Activated T-helper 17 cell treated with anti-CD3 and anti-CD28 coated beads, Interleukin-2, amount 50 U/mL, for 72 hours (primary cell): ENCODE measurements at regions not wholly inside any gene's neighbourhood (a gene's known extent, or its start where the extent isn't known, plus 50 kb on each side); places are given as distances from the start of the nearest gene placed in this dataset.

Experiments used
- ATAC-seq: fragments of 150-1000 bp; cut with Tn5 transposase; replicated peaks from 2 replicates; pipeline ENCODE4 v1.10.0; 2021; ENCODE audit warnings: mild to moderate bottlenecking, moderate library complexity
- H3K27ac Mint-ChIP-seq: one replicate; pipeline ENCODE4 v1.8.0; 2022; ENCODE audit warnings: mixed read lengths
- H3K27me3 Mint-ChIP-seq: one replicate; pipeline ENCODE4 v1.8.0; 2022; ENCODE audit warnings: mixed read lengths
- H3K36me3 Mint-ChIP-seq: one replicate; pipeline ENCODE4 v1.8.0; 2022; ENCODE audit warnings: low read depth, mild to moderate bottlenecking, mixed read lengths
- H3K4me1 Mint-ChIP-seq: one replicate; pipeline ENCODE4 v1.8.0; 2022; ENCODE audit warnings: mixed read lengths
- H3K4me3 Mint-ChIP-seq: one replicate; pipeline ENCODE4 v1.8.0; 2022; ENCODE audit warnings: mild to moderate bottlenecking, mixed read lengths
- H3K9me3 Mint-ChIP-seq: one replicate; pipeline ENCODE4 v1.8.0; 2022; ENCODE audit warnings: mixed read lengths

DNA sequence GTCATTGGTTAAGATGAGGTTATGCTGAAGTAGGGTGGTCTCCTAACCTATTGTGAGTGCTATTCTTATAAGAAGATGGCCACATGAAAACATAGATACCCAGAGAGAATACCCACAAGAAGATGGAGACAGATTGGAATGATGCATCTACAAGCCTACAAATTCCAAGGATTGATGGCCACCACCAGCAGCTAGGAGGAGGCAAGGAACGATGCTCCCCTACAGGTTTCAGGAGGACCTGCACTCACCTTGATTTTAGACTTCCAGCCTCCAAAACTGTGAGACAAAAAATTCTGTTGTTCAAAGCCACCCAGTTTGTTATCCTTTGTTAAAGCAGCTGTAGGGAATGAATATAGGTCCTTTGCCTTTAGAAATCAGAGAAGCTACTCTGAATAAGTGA lies 227.4 kb downstream of the NEDD1 start:
- H3K27ac Mint-ChIP-seq: no peak overlapping the region
- peaks cover 17% of the 10 kb centered on the region for H3K27me3 Mint-ChIP-seq
- H3K4me1 Mint-ChIP-seq: no peaks in the 10 kb centered on the region
- H3K4me3 Mint-ChIP-seq: no peak overlapping the region
- no peak for ATAC-seq
- no peaks in the 10 kb centered on the region for H3K9me3 Mint-ChIP-seq
- H3K36me3 Mint-ChIP-seq: no peaks in the 10 kb centered on the region

DNA sequence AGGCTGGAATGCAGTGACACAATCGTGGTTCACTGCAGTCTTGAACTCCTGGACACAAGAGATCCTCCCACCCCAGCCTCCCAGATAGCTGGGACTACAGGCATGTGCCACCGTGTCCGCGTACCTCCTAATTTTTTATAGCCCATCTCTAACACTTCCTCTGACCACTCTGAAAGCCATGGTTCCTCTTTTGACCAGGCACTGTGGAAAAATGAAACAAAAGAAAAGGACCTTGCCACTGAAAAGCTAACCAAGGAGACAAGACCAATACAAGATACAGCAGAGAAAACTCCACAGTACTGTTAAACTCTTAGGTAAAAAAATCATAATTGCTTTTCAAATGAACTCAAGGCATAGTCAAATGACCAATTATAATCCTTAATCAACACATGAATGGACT lies 233.3 kb downstream of the NEDD1 start:
- H3K4me3 Mint-ChIP-seq: no peak overlapping the region
- H3K27ac Mint-ChIP-seq: no peak overlapping the region
- no peaks in the 10 kb centered on the region for H3K9me3 Mint-ChIP-seq
- H3K36me3 Mint-ChIP-seq: no peaks in the 10 kb centered on the region
- ATAC-seq: no peak
- H3K27me3 Mint-ChIP-seq: peaks cover 29% of the 10 kb centered on the region
- H3K4me1 Mint-ChIP-seq: no peaks in the 10 kb centered on the region

DNA sequence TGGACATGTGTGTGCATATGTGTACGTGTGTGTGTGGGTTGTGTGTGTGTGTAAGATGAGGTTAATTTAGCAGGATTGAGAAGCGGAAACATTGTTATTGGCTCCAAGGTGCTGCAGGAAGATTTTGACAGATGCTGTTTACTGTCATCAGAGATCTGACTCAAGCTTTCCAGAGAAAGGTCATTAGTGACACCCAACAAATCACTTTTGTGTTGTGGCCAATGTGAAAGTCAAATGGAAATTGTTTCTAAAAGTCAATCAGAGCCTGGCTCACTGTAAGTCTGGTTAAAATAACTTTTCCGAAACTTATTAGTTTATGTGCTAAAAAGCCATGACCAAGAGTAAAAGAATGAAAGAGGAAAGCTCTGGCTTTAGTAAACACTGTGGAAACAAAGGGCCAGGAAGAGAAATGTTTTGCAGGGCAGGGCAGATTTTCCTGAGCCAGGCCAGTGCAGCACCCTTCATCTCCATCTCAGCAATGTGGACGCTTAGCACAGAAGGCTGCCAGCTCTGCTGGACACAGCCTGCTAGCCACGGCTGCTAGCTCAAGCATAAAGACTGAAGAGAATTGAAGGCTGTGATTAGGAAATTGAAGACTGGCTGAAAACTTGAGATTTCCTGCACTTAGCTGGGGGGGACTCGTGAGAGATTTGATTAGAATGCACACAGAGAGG lies 235.8 kb downstream of the NEDD1 start:
- Mint-ChIP-seq H3K27me3 (peaks cover 27% of the 10 kb centered on the region), H3K4me3 (no peak overlapping the region), H3K27ac (no peak overlapping the region), H3K9me3 (no peaks in the 10 kb centered on the region), H3K4me1 (no peaks in the 10 kb centered on the region), H3K36me3 (no peaks in the 10 kb centered on the region)
- no peak for ATAC-seq

DNA sequence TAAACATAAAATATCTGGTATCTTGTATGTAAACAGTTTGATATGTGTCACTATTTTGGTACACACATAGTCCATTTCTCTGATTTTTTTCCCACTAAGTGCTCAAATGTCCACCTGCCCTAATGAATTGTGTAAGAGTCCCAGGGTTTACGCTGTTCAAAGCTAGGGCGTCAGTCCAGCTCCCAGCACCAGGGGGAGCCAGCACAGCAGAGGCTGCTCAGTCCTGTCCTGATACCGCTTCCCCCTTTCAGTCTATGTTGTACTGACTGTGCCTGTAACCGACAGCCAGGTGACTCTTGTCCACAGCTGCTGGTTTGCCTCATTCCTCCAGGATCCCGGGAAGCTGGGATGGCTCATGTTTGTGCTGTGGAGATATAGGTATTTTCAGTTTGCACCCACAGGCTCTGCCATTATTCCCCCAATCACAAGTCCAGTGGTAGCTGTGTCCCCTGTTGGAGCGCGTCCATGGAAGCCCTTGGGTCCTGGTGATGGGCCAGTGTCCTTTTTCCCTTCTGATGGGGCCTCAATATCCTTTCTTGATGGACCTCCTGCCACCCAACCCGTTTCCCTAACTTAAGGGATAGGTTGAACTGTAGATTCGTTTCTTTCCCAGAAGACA lies 242.0 kb downstream of the NEDD1 start:
- peak; percentile 81 for ATAC-seq
- H3K27me3 Mint-ChIP-seq: peaks cover 11% of the 10 kb centered on the region

DNA sequence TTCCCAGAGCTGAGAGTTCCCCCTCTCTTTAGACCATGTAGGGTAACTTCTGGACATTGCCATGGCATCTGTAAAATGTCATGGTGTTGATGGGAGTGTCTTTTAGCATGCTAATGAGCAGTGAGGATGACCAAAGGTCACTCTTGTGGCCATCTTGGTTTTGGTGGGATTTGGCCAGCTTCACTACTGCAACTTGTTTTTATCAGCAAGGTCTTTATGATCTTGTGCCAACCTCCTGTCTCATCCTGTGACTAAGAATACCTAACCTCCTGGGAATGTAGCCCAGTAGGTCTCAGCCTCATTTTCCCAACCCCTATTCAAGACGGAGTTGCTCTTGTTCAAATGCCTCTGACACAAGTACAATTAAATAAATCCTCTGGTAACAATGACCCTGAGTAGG lies 244.4 kb downstream of the NEDD1 start:
- H3K9me3 Mint-ChIP-seq: no peaks in the 10 kb centered on the region
- H3K4me3 Mint-ChIP-seq: no peak overlapping the region
- no peak for ATAC-seq
- H3K27ac Mint-ChIP-seq: no peak overlapping the region
- no peaks in the 10 kb centered on the region for H3K36me3 Mint-ChIP-seq
- peaks cover 5% of the 10 kb centered on the region for H3K27me3 Mint-ChIP-seq
- H3K4me1 Mint-ChIP-seq: no peaks in the 10 kb centered on the region

More for the DNA sequence above, 242.0 kb downstream of the NEDD1 start:
- H3K36me3 Mint-ChIP-seq: no peaks in the 10 kb centered on the region
- no peaks in the 10 kb centered on the region for H3K4me1 Mint-ChIP-seq
- no peak overlapping the region for H3K4me3 Mint-ChIP-seq
- H3K27ac Mint-ChIP-seq: no peak overlapping the region
- H3K9me3 Mint-ChIP-seq: no peaks in the 10 kb centered on the region

DNA sequence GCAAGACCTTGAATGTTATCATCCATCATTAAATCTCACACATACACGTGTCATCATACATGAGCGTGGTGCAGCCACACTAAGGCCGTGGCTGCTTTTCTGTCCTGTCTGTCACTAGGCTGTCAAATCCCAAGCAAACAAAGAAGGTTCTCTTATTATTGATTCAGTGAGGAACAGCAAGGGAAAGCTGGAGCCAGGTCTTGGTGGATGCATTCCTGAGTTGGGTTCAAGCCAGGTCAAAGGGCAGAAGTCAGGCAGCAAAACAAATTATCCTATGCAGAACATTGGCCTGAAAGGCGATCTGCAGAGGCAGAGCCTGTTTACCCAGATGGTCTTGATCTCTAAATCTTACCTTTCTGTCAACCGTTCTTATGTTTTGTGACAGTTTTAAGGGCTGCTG lies 252.3 kb downstream of the NEDD1 start:
- Mint-ChIP-seq H3K36me3 (no peaks in the 10 kb centered on the region), H3K4me1 (no peaks in the 10 kb centered on the region), H3K27me3 (peaks cover 3% of the 10 kb centered on the region), H3K4me3 (no peak overlapping the region), H3K27ac (no peak overlapping the region), H3K9me3 (no peaks in the 10 kb centered on the region)
- ATAC-seq: no peak

DNA sequence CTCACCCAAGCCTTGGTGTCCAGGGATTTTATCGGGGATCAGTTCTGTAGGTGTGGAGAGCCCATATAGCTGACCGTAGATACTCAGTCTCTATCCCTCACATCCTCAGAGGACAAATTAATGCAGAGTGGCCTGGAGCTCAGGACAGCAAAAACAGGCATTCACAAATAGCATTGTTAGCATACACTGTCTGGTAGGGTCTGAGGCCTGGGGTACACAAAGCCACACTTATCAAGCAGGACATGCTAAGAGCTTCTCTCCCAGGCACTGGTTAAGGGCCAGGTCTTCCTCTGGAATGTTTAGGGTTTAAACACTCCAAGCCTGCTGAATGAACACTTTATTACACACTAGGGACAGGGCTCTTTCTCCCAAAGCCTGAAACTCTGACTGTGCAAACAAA lies 253.2 kb downstream of the NEDD1 start:
- Mint-ChIP-seq H3K9me3 (no peaks in the 10 kb centered on the region), H3K27me3 (peaks cover 3% of the 10 kb centered on the region), H3K27ac (no peak overlapping the region), H3K4me3 (no peak overlapping the region), H3K4me1 (no peaks in the 10 kb centered on the region), H3K36me3 (no peaks in the 10 kb centered on the region)
- no peak for ATAC-seq

DNA sequence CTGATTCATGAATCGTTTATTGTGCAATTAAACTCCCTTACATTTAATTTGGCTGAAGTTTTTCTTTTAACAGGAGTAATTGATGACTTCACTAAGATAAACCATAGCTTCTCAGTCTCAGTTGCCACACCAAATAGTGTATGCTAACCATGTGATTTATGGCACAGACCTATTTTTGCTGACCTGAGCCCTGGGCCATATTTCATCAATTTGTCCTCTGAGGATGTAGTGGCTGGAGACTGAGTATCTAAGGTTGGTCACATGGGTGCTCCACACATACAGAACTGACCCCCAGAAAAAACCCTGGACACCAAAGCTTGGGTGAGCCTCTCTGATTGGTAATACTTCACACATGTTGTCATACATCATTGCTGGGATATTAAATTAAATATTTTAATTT lies 255.1 kb downstream of the NEDD1 start:
- Mint-ChIP-seq H3K27me3 (peaks cover 3% of the 10 kb centered on the region), H3K9me3 (no peaks in the 10 kb centered on the region), H3K27ac (no peak overlapping the region), H3K4me3 (no peak overlapping the region), H3K36me3 (no peaks in the 10 kb centered on the region), H3K4me1 (no peaks in the 10 kb centered on the region)
- no peak for ATAC-seq

DNA sequence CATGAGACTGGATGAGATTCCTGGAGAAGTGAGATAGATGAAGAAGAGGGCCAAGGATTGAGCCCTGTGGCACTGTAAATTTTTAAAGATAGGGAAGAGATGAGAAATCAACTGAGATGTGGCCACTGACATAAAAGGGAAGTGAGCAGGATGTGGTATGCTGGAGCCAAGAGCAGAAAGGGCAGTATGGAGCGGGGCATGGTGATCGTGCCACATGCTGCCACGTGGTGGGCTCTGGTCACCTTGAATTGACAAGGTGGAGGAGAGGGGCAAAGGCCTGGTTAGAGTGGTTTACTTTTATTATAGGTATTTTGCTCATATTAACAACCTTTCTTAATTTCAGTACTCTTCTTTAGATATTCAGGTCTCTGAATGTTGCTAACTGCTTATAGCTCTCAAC lies 257.9 kb downstream of the NEDD1 start:
- Mint-ChIP-seq H3K4me1 (no peaks in the 10 kb centered on the region), H3K9me3 (no peaks in the 10 kb centered on the region), H3K4me3 (no peak overlapping the region), H3K36me3 (no peaks in the 10 kb centered on the region), H3K27me3 (peaks cover 7% of the 10 kb centered on the region), H3K27ac (no peak overlapping the region)
- no peak for ATAC-seq

DNA sequence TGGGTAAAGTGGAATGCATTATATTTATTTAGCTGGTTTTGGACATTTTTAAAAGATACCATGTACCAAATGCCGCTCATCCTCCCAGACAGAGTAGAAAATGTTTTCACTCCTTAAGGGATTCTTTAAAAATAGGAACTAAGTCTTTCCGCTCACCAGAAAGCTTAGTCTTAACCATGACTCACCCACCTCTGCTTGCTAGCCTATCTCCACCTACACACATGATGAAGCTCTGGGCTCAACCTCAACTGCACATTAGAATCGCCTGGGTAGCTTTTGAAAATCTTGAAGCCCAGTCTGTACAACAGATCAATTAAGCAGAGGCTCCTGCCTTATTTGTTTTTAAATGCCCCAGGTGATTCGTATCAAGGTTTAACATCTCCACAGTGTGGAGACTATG lies 260.5 kb downstream of the NEDD1 start:
- Mint-ChIP-seq H3K9me3 (no peaks in the 10 kb centered on the region), H3K27me3 (peaks cover 7% of the 10 kb centered on the region), H3K4me3 (no peak overlapping the region), H3K4me1 (no peaks in the 10 kb centered on the region), H3K27ac (no peak overlapping the region), H3K36me3 (no peaks in the 10 kb centered on the region)
- peak; percentile 52 for ATAC-seq

DNA sequence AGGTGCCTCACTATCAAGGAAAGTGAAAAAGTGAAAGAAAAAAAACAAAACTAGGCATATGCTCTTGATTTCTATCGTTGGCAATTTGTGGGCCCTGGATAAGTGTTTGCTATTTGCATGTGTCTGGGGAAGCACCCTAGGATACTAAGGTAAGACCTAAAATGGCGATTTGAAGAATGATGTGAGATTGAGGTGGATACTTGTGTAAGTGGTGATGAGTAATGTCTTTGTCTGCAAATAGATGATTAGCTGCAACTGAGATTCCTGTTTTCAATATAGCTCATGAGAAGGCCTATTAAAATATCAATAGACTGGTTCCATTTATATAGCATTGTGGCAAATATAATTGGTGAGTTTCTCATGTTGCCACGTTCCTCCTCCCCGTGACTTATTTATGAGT lies 261.7 kb downstream of the NEDD1 start:
- peak; percentile 34 for ATAC-seq
- peaks cover 7% of the 10 kb centered on the region for H3K27me3 Mint-ChIP-seq
- no peak overlapping the region for H3K27ac Mint-ChIP-seq
- no peaks in the 10 kb centered on the region for H3K9me3 Mint-ChIP-seq
- H3K36me3 Mint-ChIP-seq: no peaks in the 10 kb centered on the region
- no peaks in the 10 kb centered on the region for H3K4me1 Mint-ChIP-seq
- no peak overlapping the region for H3K4me3 Mint-ChIP-seq

DNA sequence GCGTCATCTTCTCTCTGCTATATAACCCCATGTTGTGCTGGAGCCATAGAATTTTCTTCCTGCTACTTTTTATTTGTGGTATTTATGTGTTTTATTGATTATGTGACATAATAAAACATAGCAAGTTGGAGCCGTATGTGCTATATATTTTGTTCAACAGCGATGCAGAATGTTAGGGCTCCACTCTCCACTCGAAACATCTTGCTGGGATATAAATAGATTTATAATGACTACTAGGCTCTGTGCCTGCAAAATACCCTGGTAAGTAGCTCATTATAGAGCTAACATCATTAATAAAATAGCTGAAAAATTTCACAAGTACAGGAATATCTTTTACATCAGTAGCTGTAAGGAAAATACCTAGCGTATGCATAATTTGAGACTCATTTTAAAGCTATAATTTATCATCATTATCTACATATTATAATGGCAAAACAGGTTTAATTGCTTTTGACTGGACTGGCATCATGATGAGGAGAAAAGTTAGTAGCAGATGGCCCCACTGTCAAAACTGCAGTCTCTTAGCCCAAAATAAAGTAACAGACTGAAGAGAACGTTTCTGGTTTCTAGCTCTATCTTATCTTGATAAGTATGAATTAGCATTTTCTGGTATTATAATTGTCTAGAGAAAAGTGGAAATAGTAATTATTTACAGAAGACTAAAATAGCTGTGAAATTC lies 263.0 kb downstream of the NEDD1 start:
- ATAC-seq: no peak
- no peaks in the 10 kb centered on the region for H3K36me3 Mint-ChIP-seq
- H3K4me3 Mint-ChIP-seq: no peak overlapping the region

DNA sequence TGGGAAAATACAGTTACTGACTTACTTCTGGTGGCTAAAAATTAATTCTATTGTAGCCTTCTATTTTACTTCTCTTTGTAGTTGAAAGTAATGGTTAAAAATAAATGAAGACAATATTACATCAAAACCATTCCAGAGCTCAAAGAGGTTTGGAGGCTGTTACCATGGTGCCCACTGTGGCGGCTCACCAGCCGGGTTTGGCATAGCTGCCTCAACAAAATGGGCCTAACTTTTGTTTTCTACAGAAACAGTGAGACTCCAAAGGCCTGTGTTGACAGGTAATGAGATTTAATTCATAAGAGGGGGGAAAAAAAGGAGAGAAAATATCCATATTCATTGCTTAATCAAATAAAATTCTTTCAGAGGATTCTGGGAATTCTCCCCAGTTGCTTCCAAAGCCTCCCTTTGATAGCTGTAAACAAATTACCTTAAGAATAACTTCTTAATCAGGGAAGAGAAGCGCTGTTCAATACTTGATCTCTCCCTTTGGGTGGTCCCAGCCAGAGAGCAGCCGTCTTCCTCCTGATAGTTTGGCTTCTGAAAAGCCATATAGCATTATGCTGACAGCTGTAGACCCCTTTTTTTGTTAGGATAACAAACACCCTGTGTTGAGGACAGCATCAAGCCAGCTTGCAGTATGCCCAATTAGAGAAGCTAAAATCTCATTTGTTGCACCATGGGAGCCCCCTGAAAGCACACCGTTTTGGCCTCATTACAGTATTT lies 266.8 kb downstream of the NEDD1 start:
- no peaks in the 10 kb centered on the region for H3K9me3 Mint-ChIP-seq
- H3K4me1 Mint-ChIP-seq: no peaks in the 10 kb centered on the region
- no peak for ATAC-seq
- peaks cover 5% of the 10 kb centered on the region for H3K27me3 Mint-ChIP-seq
- no peak overlapping the region for H3K27ac Mint-ChIP-seq
- H3K4me3 Mint-ChIP-seq: no peak overlapping the region
- H3K36me3 Mint-ChIP-seq: no peaks in the 10 kb centered on the region

More for the DNA sequence above, 263.0 kb downstream of the NEDD1 start:
- Mint-ChIP-seq H3K9me3 (no peaks in the 10 kb centered on the region), H3K27me3 (peaks cover 4% of the 10 kb centered on the region), H3K27ac (no peak overlapping the region), H3K4me1 (no peaks in the 10 kb centered on the region)

DNA sequence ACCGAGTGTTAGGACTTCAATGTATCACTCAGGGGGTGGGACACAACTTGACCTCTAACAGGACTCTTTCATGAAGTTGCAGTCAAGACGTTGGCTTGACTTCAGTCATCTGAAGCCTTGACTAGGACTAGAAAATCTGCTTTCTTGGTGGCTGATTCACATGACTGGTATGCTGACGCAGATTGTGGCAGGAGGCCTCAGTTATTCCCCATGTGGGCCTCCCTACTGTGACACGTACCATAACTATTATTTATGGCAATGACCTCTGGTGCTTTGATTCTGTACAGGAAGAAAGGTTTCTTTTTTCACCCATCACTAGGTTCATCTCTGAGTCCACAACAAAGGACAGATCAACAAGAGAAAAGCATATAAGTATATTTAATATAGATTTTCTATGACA lies 270.4 kb downstream of the NEDD1 start:
- Mint-ChIP-seq H3K4me1 (no peaks in the 10 kb centered on the region), H3K9me3 (no peaks in the 10 kb centered on the region), H3K27me3 (peaks cover 17% of the 10 kb centered on the region), H3K4me3 (no peak overlapping the region), H3K27ac (no peak overlapping the region), H3K36me3 (no peaks in the 10 kb centered on the region)
- ATAC-seq: no peak
